Natural killer cell (primary cell): ENCODE measurements at regions not wholly inside any gene's neighbourhood (a gene's known extent, or its start where the extent isn't known, plus 50 kb on each side); places are given as distances from the start of the nearest gene placed in this dataset.

Experiments
- ATAC-seq, 3 donors: fragments of 150-1000 bp in 2 of 3; fragments of 200-7000 bp in 1 of 3; cut with Tn5 transposase; 1 replicate in 1 of 3; 2 replicates in 2 of 3; pipeline ENCODE4 v1.10.0; 2021; ENCODE audit warnings: mild to moderate bottlenecking in 2 of 3, moderate library complexity in 2 of 3
- DNase-seq, 2 donors: peaks; one replicate each; pipeline versions ENCODE4 v3.0.0 to v3.0.0-alpha.2; 2013 to 2021; ENCODE audit warnings: mixed read lengths in 1 of 2
- H3K27ac ChIP-seq: one replicate; pipeline ENCODE4 v1.5.1; 2013; ENCODE audit warnings: mild to moderate bottlenecking, low read length
- H3K27me3 ChIP-seq: one replicate; pipeline ENCODE4 v1.6.1; 2013; ENCODE audit warnings: low read length; ENCODE audit not compliant: control insufficient read depth, insufficient read depth
- H3K36me3 ChIP-seq: one replicate; pipeline ENCODE4 v1.6.1; 2013; ENCODE audit warnings: low read length; ENCODE audit not compliant: control insufficient read depth, insufficient read depth
- H3K4me1 ChIP-seq: one replicate; pipeline ENCODE4 v1.6.1; 2013; ENCODE audit warnings: low read length; ENCODE audit not compliant: control insufficient read depth, insufficient read depth
- H3K4me3 ChIP-seq: one replicate; pipeline ENCODE4 v1.5.1; 2013; ENCODE audit warnings: low read length
- H3K9me3 ChIP-seq: one replicate; pipeline ENCODE4 v1.6.1; 2013; ENCODE audit warnings: low read length; ENCODE audit not compliant: control insufficient read depth, insufficient read depth
- H3K27ac Mint-ChIP-seq, 2 donors: one replicate each; pipeline ENCODE4 v1.8.0; 2022; ENCODE audit warnings: mild to moderate bottlenecking in 2 of 2, mixed read lengths in 2 of 2, moderate library complexity in 1 of 2
- H3K27me3 Mint-ChIP-seq, 2 donors: one replicate each; pipeline ENCODE4 v1.8.0; 2022; ENCODE audit warnings: low read depth in 2 of 2, mixed read lengths in 2 of 2
- H3K36me3 Mint-ChIP-seq: one replicate; pipeline ENCODE4 v1.8.0; 2022; ENCODE audit warnings: mixed read lengths
- H3K4me1 Mint-ChIP-seq, 2 donors: one replicate each; pipeline ENCODE4 v1.8.0; 2022; ENCODE audit warnings: mixed read lengths in 2 of 2
- H3K4me3 Mint-ChIP-seq: one replicate; pipeline ENCODE4 v1.8.0; 2022; ENCODE audit warnings: mild to moderate bottlenecking, moderate library complexity, mixed read lengths
- H3K9me3 Mint-ChIP-seq, 2 donors: one replicate each; pipeline ENCODE4 v1.8.0; 2022; ENCODE audit warnings: mixed read lengths in 2 of 2
- CTCF ChIP-seq: fragments of 200-600 bp; IDR thresholded peaks from one replicate; pipeline ENCODE4 v1.8.0; 2022; ENCODE audit warnings: antibody characterized with exemption
- WGBS: methylation state at CpG from one replicate; pipeline ENCODE4 v1.1.7; 2013; ENCODE audit warnings: missing lambda C conversion rate; ENCODE audit not compliant: insufficient coverage; 5-methylcytosine and 5-hydroxymethylcytosine counted together
- intact Hi-C: fragments of 100-400 bp; cut with micrococcal nuclease; formaldehyde crosslinking; loops from one replicate; pipeline ENCODE4 v1.14.2; 2022

DNA sequence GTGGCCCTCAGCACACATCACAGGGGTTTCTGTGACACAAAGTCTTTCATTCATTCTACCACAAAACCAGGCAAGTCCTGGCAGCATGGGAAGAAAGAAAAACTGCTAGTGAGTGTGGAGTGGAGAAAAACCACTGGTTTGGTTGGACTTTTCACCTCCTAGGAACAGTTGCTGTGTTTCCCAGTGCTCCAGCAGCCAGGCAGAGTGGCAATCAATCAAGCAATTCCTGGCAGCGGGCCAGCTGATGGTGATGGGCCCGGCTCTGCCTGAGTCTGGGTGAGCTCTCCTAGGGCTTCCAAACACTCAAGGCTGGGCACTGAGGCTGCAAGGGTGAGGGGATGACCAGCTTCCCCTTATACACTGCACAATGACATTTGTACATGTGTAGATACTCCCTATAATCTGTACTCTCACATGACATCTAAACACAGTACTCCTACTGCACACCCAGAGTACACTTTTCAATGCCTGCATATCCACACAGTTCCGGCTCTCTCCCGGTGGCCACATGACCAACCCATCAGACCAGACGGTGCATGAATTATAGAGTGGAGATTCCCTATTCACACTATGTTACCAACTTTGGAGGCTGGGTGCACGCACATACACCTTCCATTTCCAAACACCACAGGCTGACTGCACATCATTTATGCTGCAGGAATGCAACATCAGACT lies 156.6 kb downstream of the UNC5CL start:
- H3K27me3 ChIP-seq: no peaks in the 10 kb centered on the region
- intact Hi-C loops: no loop called here
- Mint-ChIP-seq H3K27ac (no peak overlapping the region), H3K27me3 (peaks cover 14 to 24% of the 10 kb centered on the region in 2 donors), H3K36me3 (peaks cover 5% of the 10 kb centered on the region), H3K4me1 (peaks cover 0 to 6% of the 10 kb centered on the region in 2 donors), H3K9me3 (peaks cover 2 to 3% of the 10 kb centered on the region in 2 donors), H3K4me3 (no peak overlapping the region)
- H3K27ac ChIP-seq: no peak overlapping the region
- 90% methylated on average over 6 of the region's 6 CpGs for WGBS
- no peaks in the 10 kb centered on the region for H3K36me3 ChIP-seq
- DNase-seq (no peak), ATAC-seq (no peak)
- H3K4me1 ChIP-seq: no peaks in the 10 kb centered on the region
- no peaks in the 10 kb centered on the region for H3K9me3 ChIP-seq
- no peak overlapping the region for H3K4me3 ChIP-seq
- TF ChIP-seq CTCF: no peak

DNA sequence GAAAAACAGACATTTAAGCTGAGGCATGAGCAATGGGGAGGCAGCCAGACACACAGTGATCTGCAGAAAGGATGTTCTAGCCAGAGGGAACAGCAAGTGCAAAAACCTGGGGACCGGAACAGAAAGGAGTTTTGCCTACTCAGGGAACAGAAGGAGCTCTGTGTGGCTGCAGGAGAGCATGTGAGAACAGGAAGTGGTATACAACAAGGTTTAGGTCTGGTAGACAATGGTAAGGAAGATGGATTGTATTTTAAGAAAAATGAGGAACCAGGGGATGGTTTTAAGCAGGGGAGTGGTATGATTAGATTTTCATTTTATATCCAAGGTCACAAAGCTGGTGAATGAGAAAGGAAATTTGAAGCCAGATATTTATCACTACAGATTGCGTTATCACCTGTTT lies 157.5 kb downstream of the UNC5CL start:
- no peak overlapping the region for H3K27ac Mint-ChIP-seq
- no peaks in the 10 kb centered on the region for H3K9me3 ChIP-seq
- H3K36me3 ChIP-seq: no peaks in the 10 kb centered on the region
- DNase-seq: no peak
- H3K9me3 Mint-ChIP-seq: peaks cover 2 to 3% of the 10 kb centered on the region in 2 donors
- no peaks in the 10 kb centered on the region for H3K27me3 ChIP-seq
- peaks cover 5% of the 10 kb centered on the region for H3K36me3 Mint-ChIP-seq
- H3K27ac ChIP-seq: no peak overlapping the region
- H3K27me3 Mint-ChIP-seq: peaks cover 20 to 27% of the 10 kb centered on the region in 2 donors
- no peak overlapping the region for H3K4me3 ChIP-seq
- TF ChIP-seq CTCF: no peak
- H3K4me1 ChIP-seq: no peaks in the 10 kb centered on the region
- intact Hi-C loops: no loop called here
- 36% methylated on average over 2 of the region's 2 CpGs for WGBS
- no peak for ATAC-seq
- H3K4me1 Mint-ChIP-seq: peaks cover 0 to 6% of the 10 kb centered on the region in 2 donors
- no peak overlapping the region for H3K4me3 Mint-ChIP-seq

GRCh38 chr6:40880906-40881305 lies 158.1 kb downstream of the UNC5CL start:
- TF ChIP-seq CTCF: no peak
- WGBS: 88% methylated on average over 2 of the region's 2 CpGs
- Mint-ChIP-seq H3K36me3 (peaks cover 5% of the 10 kb centered on the region), H3K4me3 (no peak overlapping the region), H3K4me1 (peaks cover 0 to 6% of the 10 kb centered on the region in 2 donors), H3K27ac (no peak overlapping the region), H3K27me3 (peaks cover 23 to 24% of the 10 kb centered on the region in 2 donors), H3K9me3 (peaks cover 2 to 3% of the 10 kb centered on the region in 2 donors)
- intact Hi-C loops: no loop called here
- H3K9me3 ChIP-seq: no peaks in the 10 kb centered on the region
- H3K27me3 ChIP-seq: no peaks in the 10 kb centered on the region
- no peak overlapping the region for H3K27ac ChIP-seq
- no peak overlapping the region for H3K4me3 ChIP-seq
- no peaks in the 10 kb centered on the region for H3K36me3 ChIP-seq
- ATAC-seq (no peak), DNase-seq (no peak)
- H3K4me1 ChIP-seq: no peaks in the 10 kb centered on the region

GRCh38 chr6:40879169-40879568 lies 159.9 kb downstream of the UNC5CL start:
- no peak overlapping the region for H3K4me3 Mint-ChIP-seq
- no peak for TF ChIP-seq CTCF
- peaks cover 5% of the 10 kb centered on the region for H3K36me3 Mint-ChIP-seq
- DNase-seq (no peak), ATAC-seq (no peak)
- H3K27me3 Mint-ChIP-seq: peaks cover 24 to 26% of the 10 kb centered on the region in 2 donors
- H3K4me1 ChIP-seq: no peaks in the 10 kb centered on the region
- no peak overlapping the region for H3K27ac ChIP-seq
- no peaks in the 10 kb centered on the region for H3K36me3 ChIP-seq
- 100% methylated on average over 1 of the region's 2 CpGs for WGBS
- no peak overlapping the region for H3K27ac Mint-ChIP-seq
- peaks cover 2 to 3% of the 10 kb centered on the region in 2 donors for H3K9me3 Mint-ChIP-seq
- H3K4me1 Mint-ChIP-seq: peaks cover 0 to 6% of the 10 kb centered on the region in 2 donors
- no peak overlapping the region for H3K4me3 ChIP-seq
- no peaks in the 10 kb centered on the region for H3K27me3 ChIP-seq
- no peaks in the 10 kb centered on the region for H3K9me3 ChIP-seq
- intact Hi-C loops: no loop called here
